PC-9 (cell line): ENCODE measurements at regions not wholly inside any gene's neighbourhood (a gene's known extent, or its start where the extent isn't known, plus 50 kb on each side); places are given as distances from the start of the nearest gene placed in this dataset.

Experiments
- BruUV-seq: library from RNA; stranded (reverse); fragments of 400-500 nt; replicated peaks from 2 replicates; lab custom pipeline; 2021; lab: Mats Ljungman, UMichigan
- CTCF ChIA-PET: fragments of 300-600 bp; sonication (Branson Sonifier 250); formaldehyde crosslinking; loops from one replicate; lab custom pipeline; 2022; ENCODE audit warnings: antibody characterized with exemption; lab: Charles Lee
- POLR2A ChIA-PET: fragments of 300-600 bp; sonication (Branson Sonifier 250); formaldehyde crosslinking; loops from one replicate; lab custom pipeline; 2022; ENCODE audit warnings: antibody characterized with exemption; ENCODE audit not compliant: unreplicated experiment; lab: Charles Lee
- DNase-seq, 2 experiments: peaks; one replicate each; pipeline versions ENCODE4 v3.0.0 to v3.0.0-alpha.2; 2015 to 2022; ENCODE audit warnings: mixed read lengths in 1 of 2
- H2AFZ ChIP-seq: fragments of 200-600 bp; sonication (generic); 2 replicates; pipeline ENCODE4 v1.8.1; 2017; ENCODE audit warnings: antibody characterized with exemption
- H3F3A ChIP-seq: fragments of 200-600 bp; sonication (generic); 2 replicates; pipeline ENCODE4 v1.8.1; 2017; ENCODE audit warnings: antibody characterized with exemption, mild to moderate bottlenecking, low read depth; ENCODE audit not compliant: insufficient read depth
- H3K27ac ChIP-seq: fragments of 200-600 bp; sonication (generic); 2 replicates; pipeline ENCODE4 v1.6.1; 2016; ENCODE audit warnings: mixed run types
- H3K27me3 ChIP-seq: fragments of 200-600 bp; sonication (generic); 2 replicates; pipeline ENCODE4 v1.6.1; 2016; ENCODE audit warnings: low read depth, mixed run types; ENCODE audit not compliant: insufficient read depth
- H3K36me3 ChIP-seq: fragments of 200-600 bp; sonication (generic); 2 replicates; pipeline ENCODE4 v1.6.1; 2016; ENCODE audit warnings: low read depth, mixed run types
- H3K4me1 ChIP-seq: fragments of 200-600 bp; sonication (generic); replicated peaks from 2 replicates; pipeline ENCODE4 v1.6.1; 2016; ENCODE audit warnings: mixed run types; ENCODE audit not compliant: insufficient read depth
- H3K4me2 ChIP-seq: fragments of 200-600 bp; sonication (generic); 2 replicates; pipeline ENCODE4 v1.6.1; 2017; ENCODE audit warnings: mixed run types
- H3K4me3 ChIP-seq: fragments of 200-600 bp; sonication (generic); 2 replicates; pipeline ENCODE4 v1.6.1; 2016; ENCODE audit warnings: mixed run types
- H3K79me2 ChIP-seq: fragments of 200-600 bp; sonication (generic); 2 replicates; pipeline ENCODE4 v1.6.1; 2017; ENCODE audit warnings: low read depth, mixed run types
- H3K9me2 ChIP-seq: fragments of 200-600 bp; sonication (generic); 2 replicates; pipeline ENCODE4 v1.8.1; 2017; ENCODE audit warnings: mild to moderate bottlenecking; ENCODE audit not compliant: insufficient read depth
- H3K9me3 ChIP-seq: fragments of 200-600 bp; sonication (generic); 2 replicates; pipeline ENCODE4 v1.8.1; 2016; ENCODE audit warnings: low read depth; ENCODE audit not compliant: insufficient read depth
- H4K20me1 ChIP-seq: fragments of 200-600 bp; sonication (generic); 2 replicates; pipeline ENCODE4 v1.8.1; 2017; ENCODE audit not compliant: insufficient read depth
- EZH2 ChIP-seq: fragments of 200-600 bp; sonication (generic); IDR thresholded peaks from 2 replicates; pipeline ENCODE4 v1.8.0; 2017; ENCODE audit warnings: antibody characterized with exemption, low read depth
- intact Hi-C: fragments of 100-400 bp; cut with micrococcal nuclease; formaldehyde crosslinking; loops from one replicate; pipeline ENCODE4 v1.10.0; 2022; ENCODE audit not compliant: unreplicated experiment
- TF ChIP-seq, protein P1 (sequence below): fragments of 200-600 bp; sonication (generic); conservative IDR thresholded peaks from 2 replicates; pipeline ENCODE4 v1.6.1; 2017; ENCODE audit warnings: mixed run types, antibody characterized with exemption, mild to moderate bottlenecking, moderate library complexity

DNA sequence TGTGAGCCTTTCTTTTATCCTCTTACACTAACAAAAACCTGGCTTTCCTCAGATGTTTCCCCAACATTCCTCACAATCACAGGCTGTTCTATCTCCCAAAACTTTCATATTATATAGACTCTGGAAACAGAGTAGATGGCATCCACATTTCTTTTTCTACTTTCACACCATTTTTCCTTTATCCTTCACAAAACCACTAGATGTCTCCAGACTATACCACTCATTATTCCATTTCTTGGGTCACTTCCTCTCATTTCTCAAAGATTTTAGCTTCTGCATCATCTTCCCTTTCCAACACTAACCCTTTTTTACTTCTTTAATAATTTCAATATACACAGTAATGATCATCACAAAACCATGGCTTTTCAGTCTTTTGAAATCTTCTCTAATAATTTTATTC, 286.0 kb upstream of the DEPDC1 start:
- no peaks in the 10 kb centered on the region for H3K9me2 ChIP-seq
- DNase-seq = no peak
- H4K20me1 ChIP-seq = no peaks in the 10 kb centered on the region
- POLR2A ChIA-PET = no interaction called here
- no peak overlapping the region for H2AFZ ChIP-seq
- TF ChIP-seq, protein P1, sequence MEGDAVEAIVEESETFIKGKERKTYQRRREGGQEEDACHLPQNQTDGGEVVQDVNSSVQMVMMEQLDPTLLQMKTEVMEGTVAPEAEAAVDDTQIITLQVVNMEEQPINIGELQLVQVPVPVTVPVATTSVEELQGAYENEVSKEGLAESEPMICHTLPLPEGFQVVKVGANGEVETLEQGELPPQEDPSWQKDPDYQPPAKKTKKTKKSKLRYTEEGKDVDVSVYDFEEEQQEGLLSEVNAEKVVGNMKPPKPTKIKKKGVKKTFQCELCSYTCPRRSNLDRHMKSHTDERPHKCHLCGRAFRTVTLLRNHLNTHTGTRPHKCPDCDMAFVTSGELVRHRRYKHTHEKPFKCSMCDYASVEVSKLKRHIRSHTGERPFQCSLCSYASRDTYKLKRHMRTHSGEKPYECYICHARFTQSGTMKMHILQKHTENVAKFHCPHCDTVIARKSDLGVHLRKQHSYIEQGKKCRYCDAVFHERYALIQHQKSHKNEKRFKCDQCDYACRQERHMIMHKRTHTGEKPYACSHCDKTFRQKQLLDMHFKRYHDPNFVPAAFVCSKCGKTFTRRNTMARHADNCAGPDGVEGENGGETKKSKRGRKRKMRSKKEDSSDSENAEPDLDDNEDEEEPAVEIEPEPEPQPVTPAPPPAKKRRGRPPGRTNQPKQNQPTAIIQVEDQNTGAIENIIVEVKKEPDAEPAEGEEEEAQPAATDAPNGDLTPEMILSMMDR = no peak; the same call in 1 of the 2 replicates
- no peak for TF ChIP-seq EZH2
- no peaks in the 10 kb centered on the region for H3K27me3 ChIP-seq
- H3F3A ChIP-seq = no peaks in the 10 kb centered on the region
- no peaks in the 10 kb centered on the region for H3K36me3 ChIP-seq
- H3K4me1 ChIP-seq = no peaks in the 10 kb centered on the region
- BruUV-seq = no TSS peak
- H3K4me2 ChIP-seq = no peak overlapping the region
- no peak overlapping the region for H3K4me3 ChIP-seq
- no peak overlapping the region for H3K27ac ChIP-seq
- intact Hi-C loops = no loop called here
- CTCF ChIA-PET = no interaction called here
- no peaks in the 10 kb centered on the region for H3K79me2 ChIP-seq
- H3K9me3 ChIP-seq = peaks cover 15% of the 10 kb centered on the region

DNA sequence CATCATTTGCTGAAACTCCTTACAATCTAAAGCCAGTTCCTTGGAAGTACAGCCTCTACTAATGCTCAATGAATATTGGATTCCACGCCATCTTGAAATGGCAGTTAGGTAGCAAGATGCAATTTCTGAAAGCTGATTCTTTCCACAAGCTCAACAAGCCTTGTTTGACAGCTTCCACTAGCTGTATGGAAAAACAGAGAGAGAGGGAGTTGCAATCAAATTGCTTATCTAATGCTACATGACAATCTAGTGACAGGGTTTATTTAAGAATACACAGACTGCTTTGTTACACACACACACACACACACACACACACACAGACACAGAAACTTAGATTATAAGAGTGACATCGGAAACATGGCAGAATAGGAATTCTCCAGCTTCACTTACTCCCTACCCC, 288.4 kb upstream of the DEPDC1 start:
- Histone ChIP-seq H2AFZ (no peak overlapping the region), H3K36me3 (no peaks in the 10 kb centered on the region), H3K27ac (no peak overlapping the region), H3K9me2 (no peaks in the 10 kb centered on the region; the same call in 1 of the 2 replicates), H4K20me1 (no peaks in the 10 kb centered on the region), H3K9me3 (peaks cover 3% of the 10 kb centered on the region; the same call in 1 of the 2 replicates), H3K79me2 (no peaks in the 10 kb centered on the region), H3K4me3 (no peak overlapping the region), H3K4me1 (no peaks in the 10 kb centered on the region), H3K4me2 (no peak overlapping the region), H3F3A (no peaks in the 10 kb centered on the region), H3K27me3 (no peaks in the 10 kb centered on the region)
- intact Hi-C loops = no loop called here
- no peak for DNase-seq
- no TSS peak for BruUV-seq
- ChIA-PET CTCF (no interaction called here), POLR2A (no interaction called here)
- no peak for TF ChIP-seq EZH2
- TF ChIP-seq, protein P1 = no peak

DNA sequence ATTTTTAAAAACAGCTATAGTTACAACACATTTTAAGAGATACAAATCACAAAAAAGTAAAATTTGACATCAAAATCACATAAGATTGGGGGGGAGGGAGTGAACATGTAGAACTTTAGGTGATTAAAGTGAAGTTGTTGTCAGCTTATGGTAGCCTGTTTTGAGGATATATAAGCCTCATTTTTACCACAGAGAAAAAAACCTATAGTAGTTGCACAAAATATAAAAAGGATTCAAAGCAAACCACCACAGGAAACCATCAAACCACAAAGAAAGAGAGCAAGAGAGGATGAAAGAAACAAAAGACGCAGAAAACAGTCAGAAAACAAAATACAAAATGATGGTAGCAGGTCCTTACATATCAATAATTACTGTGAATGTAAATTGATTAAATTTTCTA, 291.9 kb upstream of the DEPDC1 start:
- no peaks in the 10 kb centered on the region for H3K4me1 ChIP-seq
- intact Hi-C loops = no loop called here
- H2AFZ ChIP-seq = no peak overlapping the region
- H3K27ac ChIP-seq = no peak overlapping the region
- CTCF ChIA-PET = no interaction called here
- TF ChIP-seq, protein P1 = no peak
- TF ChIP-seq EZH2 = no peak
- H3K4me2 ChIP-seq = no peak overlapping the region
- no peaks in the 10 kb centered on the region for H4K20me1 ChIP-seq
- H3K9me2 ChIP-seq = no peaks in the 10 kb centered on the region; the same call in 1 of the 2 replicates
- no peaks in the 10 kb centered on the region for H3K27me3 ChIP-seq
- H3K9me3 ChIP-seq = no peaks in the 10 kb centered on the region
- H3F3A ChIP-seq = no peaks in the 10 kb centered on the region
- no peak for DNase-seq
- no peaks in the 10 kb centered on the region for H3K79me2 ChIP-seq
- no peak overlapping the region for H3K4me3 ChIP-seq
- no TSS peak for BruUV-seq
- no peaks in the 10 kb centered on the region for H3K36me3 ChIP-seq
- POLR2A ChIA-PET = no interaction called here
